ENCODE measurements at regions not wholly inside any gene's neighbourhood (a gene's known extent, or its start where the extent isn't known, plus 50 kb on each side); places are given as distances from the start of the nearest gene placed in this dataset.

GRCh38 chr7:45511721-45512597, 62.2 kb upstream of the ADCY1 start:
- DNase-seq (ENCODE audit: low spot score) = no peak
- Histone ChIP-seq H3K9ac (ENCODE audit: low read depth in 1 of 2, low read length in 2 of 2) (no peak overlapping the region), H3K27ac (ENCODE audit: low read depth in 1 of 2, low read length in 2 of 2) (no peak overlapping the region), H3K4me1 (ENCODE audit: control insufficient read depth in 4 of 4, insufficient read depth in 4 of 4, low read length in 3 of 4) (no peaks in the 10 kb centered on the region), H3K36me3 (ENCODE audit: control insufficient read depth in 4 of 4, insufficient read depth in 3 of 4, low read depth in 1 of 4, low read length in 3 of 4) (no peaks in the 10 kb centered on the region), H3K4me3 (ENCODE audit: low read depth in 1 of 3, low read length in 3 of 3) (no peak overlapping the region), H3K27me3 (ENCODE audit: control insufficient read depth in 4 of 4, insufficient read depth in 4 of 4, low read length in 3 of 4) (no peaks in the 10 kb centered on the region), H3K9me3 (ENCODE audit: control insufficient read depth in 4 of 4, low read length in 3 of 4) (peaks cover 0 to 9% (median 3%) of the 10 kb centered on the region in 4 donors)
- 86% methylated on average over 7 of the region's 7 CpGs for WGBS
- TF ChIP-seq FOXA2 (IDR thresholded peaks at IDR 0.05) (no peak), SP1 (IDR thresholded peaks at IDR 0.05) (no peak), TAF1 (conservative IDR thresholded peaks at IDR 0.05) (no peak), REST (IDR thresholded peaks at IDR 0.05) (no peak), RAD21 (IDR thresholded peaks at IDR 0.05) (no peak), EGR1 (IDR thresholded peaks at IDR 0.05; ENCODE audit: low read depth in 2 of 2) (no peak), JUND (IDR thresholded peaks at IDR 0.05) (no peak), NR2F2 (IDR thresholded peaks at IDR 0.05) (no peak), HNF4G (IDR thresholded peaks at IDR 0.05) (no peak), HNF4A (conservative IDR thresholded peaks at IDR 0.05) (no peak), GABPA (IDR thresholded peaks at IDR 0.05 in 1 of 2, conservative IDR thresholded peaks at IDR 0.05 in 1 of 2) (no peak), RXRA (IDR thresholded peaks at IDR 0.05) (no peak), ZBTB33 (IDR thresholded peaks at IDR 0.05) (no peak), FOXA1 (IDR thresholded peaks at IDR 0.05) (no peak), YY1 (IDR thresholded peaks at IDR 0.05) (no peak)
- TF ChIP-seq, protein P1, sequence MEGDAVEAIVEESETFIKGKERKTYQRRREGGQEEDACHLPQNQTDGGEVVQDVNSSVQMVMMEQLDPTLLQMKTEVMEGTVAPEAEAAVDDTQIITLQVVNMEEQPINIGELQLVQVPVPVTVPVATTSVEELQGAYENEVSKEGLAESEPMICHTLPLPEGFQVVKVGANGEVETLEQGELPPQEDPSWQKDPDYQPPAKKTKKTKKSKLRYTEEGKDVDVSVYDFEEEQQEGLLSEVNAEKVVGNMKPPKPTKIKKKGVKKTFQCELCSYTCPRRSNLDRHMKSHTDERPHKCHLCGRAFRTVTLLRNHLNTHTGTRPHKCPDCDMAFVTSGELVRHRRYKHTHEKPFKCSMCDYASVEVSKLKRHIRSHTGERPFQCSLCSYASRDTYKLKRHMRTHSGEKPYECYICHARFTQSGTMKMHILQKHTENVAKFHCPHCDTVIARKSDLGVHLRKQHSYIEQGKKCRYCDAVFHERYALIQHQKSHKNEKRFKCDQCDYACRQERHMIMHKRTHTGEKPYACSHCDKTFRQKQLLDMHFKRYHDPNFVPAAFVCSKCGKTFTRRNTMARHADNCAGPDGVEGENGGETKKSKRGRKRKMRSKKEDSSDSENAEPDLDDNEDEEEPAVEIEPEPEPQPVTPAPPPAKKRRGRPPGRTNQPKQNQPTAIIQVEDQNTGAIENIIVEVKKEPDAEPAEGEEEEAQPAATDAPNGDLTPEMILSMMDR (IDR thresholded peaks at IDR 0.05; ENCODE audit: low read depth, low read length, missing input control) = no peak
- TF ChIP-seq, protein P2, sequence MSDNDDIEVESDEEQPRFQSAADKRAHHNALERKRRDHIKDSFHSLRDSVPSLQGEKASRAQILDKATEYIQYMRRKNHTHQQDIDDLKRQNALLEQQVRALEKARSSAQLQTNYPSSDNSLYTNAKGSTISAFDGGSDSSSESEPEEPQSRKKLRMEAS (IDR thresholded peaks at IDR 0.05) = no peak
- TF ChIP-seq, protein P3, sequence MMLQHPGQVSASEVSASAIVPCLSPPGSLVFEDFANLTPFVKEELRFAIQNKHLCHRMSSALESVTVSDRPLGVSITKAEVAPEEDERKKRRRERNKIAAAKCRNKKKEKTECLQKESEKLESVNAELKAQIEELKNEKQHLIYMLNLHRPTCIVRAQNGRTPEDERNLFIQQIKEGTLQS (IDR thresholded peaks at IDR 0.05) = no peak
